ENCODE measurements at regions not wholly inside any gene's neighbourhood (a gene's known extent, or its start where the extent isn't known, plus 50 kb on each side); places are given as distances from the start of the nearest gene placed in this dataset.

- H3K9me3 ChIP-seq (ENCODE audit: severe bottlenecking): no peaks in the 10 kb centered on the region
- H3K27ac ChIP-seq (ENCODE audit: poor library complexity, severe bottlenecking): no peak overlapping the region
- H3K27me3 ChIP-seq (ENCODE audit: insufficient read depth, poor library complexity, severe bottlenecking): no peaks in the 10 kb centered on the region
- H3K4me3 ChIP-seq (ENCODE audit: severe bottlenecking): no peak overlapping the region
- DNase-seq (ENCODE audit: low spot score) (no peak), ATAC-seq (ENCODE audit: low read depth) (no peak)
- TF ChIP-seq CTCF (IDR thresholded peaks at IDR 0.05; ENCODE audit: poor library complexity, severe bottlenecking): no peak
- H3K36me3 ChIP-seq (ENCODE audit: low read depth): no peaks in the 10 kb centered on the region
- no peaks in the 10 kb centered on the region for H3K4me1 ChIP-seq (ENCODE audit: insufficient read depth, poor library complexity, severe bottlenecking)
Measured at GRCh38 chr7:51973071-51973470, 656.5 kb upstream of the COBL start.

GRCh38 chr7:51970961-51971665 lies 654.5 kb upstream of the COBL start:
- TF ChIP-seq CTCF (IDR thresholded peaks at IDR 0.05; ENCODE audit: poor library complexity, severe bottlenecking): no peak
- no peaks in the 10 kb centered on the region for H3K9me3 ChIP-seq (ENCODE audit: severe bottlenecking)
- H3K4me1 ChIP-seq (ENCODE audit: insufficient read depth, poor library complexity, severe bottlenecking): no peaks in the 10 kb centered on the region

GRCh38 chr7:51968461-51968860 lies 651.9 kb upstream of the COBL start:
- H3K9me3 ChIP-seq (ENCODE audit: severe bottlenecking): no peaks in the 10 kb centered on the region

More at GRCh38 chr7:51970961-51971665, 654.5 kb upstream of the COBL start:
- no peak for ATAC-seq (ENCODE audit: low read depth)
- DNase-seq (ENCODE audit: low spot score): no peak
- Histone ChIP-seq H3K27ac (ENCODE audit: poor library complexity, severe bottlenecking) (no peak overlapping the region), H3K4me3 (ENCODE audit: severe bottlenecking) (no peak overlapping the region), H3K36me3 (ENCODE audit: low read depth) (no peaks in the 10 kb centered on the region), H3K27me3 (ENCODE audit: insufficient read depth, poor library complexity, severe bottlenecking) (no peaks in the 10 kb centered on the region)

GRCh38 chr7:51965454-51965853 lies 648.8 kb upstream of the COBL start:
- Histone ChIP-seq H3K36me3 (ENCODE audit: low read depth) (no peaks in the 10 kb centered on the region), H3K9me3 (ENCODE audit: severe bottlenecking) (no peaks in the 10 kb centered on the region), H3K27me3 (ENCODE audit: insufficient read depth, poor library complexity, severe bottlenecking) (no peaks in the 10 kb centered on the region), H3K4me1 (ENCODE audit: insufficient read depth, poor library complexity, severe bottlenecking) (no peaks in the 10 kb centered on the region), H3K4me3 (ENCODE audit: severe bottlenecking) (no peak overlapping the region), H3K27ac (ENCODE audit: poor library complexity, severe bottlenecking) (no peak overlapping the region)
- DNase-seq (ENCODE audit: low spot score) (no peak), ATAC-seq (ENCODE audit: low read depth) (no peak)
- no peak for TF ChIP-seq CTCF (IDR thresholded peaks at IDR 0.05; ENCODE audit: poor library complexity, severe bottlenecking)

More at GRCh38 chr7:51968461-51968860, 651.9 kb upstream of the COBL start:
- ATAC-seq (ENCODE audit: low read depth) (no peak), DNase-seq (ENCODE audit: low spot score) (no peak)
- H3K4me1 ChIP-seq (ENCODE audit: insufficient read depth, poor library complexity, severe bottlenecking): no peaks in the 10 kb centered on the region
- H3K4me3 ChIP-seq (ENCODE audit: severe bottlenecking): no peak overlapping the region
- no peak for TF ChIP-seq CTCF (IDR thresholded peaks at IDR 0.05; ENCODE audit: poor library complexity, severe bottlenecking)
- no peaks in the 10 kb centered on the region for H3K36me3 ChIP-seq (ENCODE audit: low read depth)
- H3K27me3 ChIP-seq (ENCODE audit: insufficient read depth, poor library complexity, severe bottlenecking): no peaks in the 10 kb centered on the region
- H3K27ac ChIP-seq (ENCODE audit: poor library complexity, severe bottlenecking): no peak overlapping the region

GRCh38 chr7:51961804-51962203 lies 645.2 kb upstream of the COBL start:
- Histone ChIP-seq H3K36me3 (ENCODE audit: low read depth) (no peaks in the 10 kb centered on the region), H3K9me3 (ENCODE audit: severe bottlenecking) (no peaks in the 10 kb centered on the region), H3K27me3 (ENCODE audit: insufficient read depth, poor library complexity, severe bottlenecking) (peaks cover 4% of the 10 kb centered on the region), H3K27ac (ENCODE audit: poor library complexity, severe bottlenecking) (no peak overlapping the region), H3K4me3 (ENCODE audit: severe bottlenecking) (no peak overlapping the region), H3K4me1 (ENCODE audit: insufficient read depth, poor library complexity, severe bottlenecking) (no peaks in the 10 kb centered on the region)
- DNase-seq (ENCODE audit: low spot score) (no peak), ATAC-seq (ENCODE audit: low read depth) (no peak)
- no peak for TF ChIP-seq CTCF (IDR thresholded peaks at IDR 0.05; ENCODE audit: poor library complexity, severe bottlenecking)

All from RWPE2 (cell line).